ENCODE measurements at regions not wholly inside any gene's neighbourhood (a gene's known extent, or its start where the extent isn't known, plus 50 kb on each side); places are given as distances from the start of the nearest gene placed in this dataset.

DNA sequence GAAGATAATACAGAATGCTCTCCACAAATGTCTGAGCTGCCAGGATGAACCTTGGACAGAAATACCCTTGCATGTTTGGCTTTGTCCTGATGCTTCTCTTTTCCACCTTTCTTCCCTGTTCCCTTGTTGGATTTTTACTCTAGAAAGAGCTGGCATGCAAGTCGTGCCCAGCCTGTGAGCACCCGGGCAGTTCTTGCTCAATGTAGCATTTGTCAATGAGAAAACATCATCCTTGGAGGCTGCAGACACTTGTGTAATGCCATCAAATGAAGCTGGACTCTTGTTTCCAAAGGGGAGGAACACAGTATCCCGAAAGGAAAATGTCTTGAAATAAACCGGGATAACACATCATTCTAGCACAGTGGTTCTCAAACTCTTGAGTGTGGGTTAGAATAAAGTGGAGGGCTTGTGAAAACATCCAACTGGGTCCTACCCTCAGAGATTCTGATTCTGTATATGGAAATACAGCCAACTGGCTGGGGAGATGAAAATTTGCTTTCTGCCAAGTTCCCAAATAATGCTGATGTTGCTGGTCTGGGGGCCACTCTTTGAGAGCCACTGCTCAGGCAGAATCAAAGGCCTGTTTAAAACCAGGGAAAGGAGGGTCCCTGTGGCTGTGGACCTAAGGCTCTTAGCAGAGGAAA, 237.2 kb downstream of the SPATA18 start:
- TF ChIP-seq, protein P1, sequence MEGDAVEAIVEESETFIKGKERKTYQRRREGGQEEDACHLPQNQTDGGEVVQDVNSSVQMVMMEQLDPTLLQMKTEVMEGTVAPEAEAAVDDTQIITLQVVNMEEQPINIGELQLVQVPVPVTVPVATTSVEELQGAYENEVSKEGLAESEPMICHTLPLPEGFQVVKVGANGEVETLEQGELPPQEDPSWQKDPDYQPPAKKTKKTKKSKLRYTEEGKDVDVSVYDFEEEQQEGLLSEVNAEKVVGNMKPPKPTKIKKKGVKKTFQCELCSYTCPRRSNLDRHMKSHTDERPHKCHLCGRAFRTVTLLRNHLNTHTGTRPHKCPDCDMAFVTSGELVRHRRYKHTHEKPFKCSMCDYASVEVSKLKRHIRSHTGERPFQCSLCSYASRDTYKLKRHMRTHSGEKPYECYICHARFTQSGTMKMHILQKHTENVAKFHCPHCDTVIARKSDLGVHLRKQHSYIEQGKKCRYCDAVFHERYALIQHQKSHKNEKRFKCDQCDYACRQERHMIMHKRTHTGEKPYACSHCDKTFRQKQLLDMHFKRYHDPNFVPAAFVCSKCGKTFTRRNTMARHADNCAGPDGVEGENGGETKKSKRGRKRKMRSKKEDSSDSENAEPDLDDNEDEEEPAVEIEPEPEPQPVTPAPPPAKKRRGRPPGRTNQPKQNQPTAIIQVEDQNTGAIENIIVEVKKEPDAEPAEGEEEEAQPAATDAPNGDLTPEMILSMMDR (IDR thresholded peaks at IDR 0.05; ENCODE audit: extremely low read depth, insufficient read depth, missing control alignments), result no peak
- in situ Hi-C loops (cut with MboI; ENCODE audit: low pct_unique_long_range_greater_than_20kb, low sequenced_read_pairs, unreplicated experiment), result no loop called here
- DNase-seq (ENCODE audit: low spot score), result no peak

DNA sequence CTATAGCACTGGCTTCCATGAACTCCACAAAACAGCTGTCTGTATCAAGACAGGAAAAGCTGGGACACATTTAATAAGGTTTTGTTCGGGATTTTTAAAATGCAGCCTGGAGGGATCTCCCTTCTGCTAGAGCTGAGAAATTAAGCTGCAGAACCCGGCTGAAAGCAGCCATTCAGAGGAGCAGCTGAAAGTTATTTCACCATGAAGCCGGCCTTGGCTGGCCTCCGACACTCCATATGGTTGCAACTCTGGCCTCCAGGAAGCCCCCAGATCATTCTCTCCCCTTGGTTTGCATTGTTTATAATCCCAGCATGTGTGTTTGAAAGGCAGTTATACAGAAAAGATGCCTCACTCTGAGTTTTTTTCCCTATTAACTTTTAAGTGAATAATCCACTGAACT, 239.4 kb downstream of the SPATA18 start:
- TF ChIP-seq, protein P1 (IDR thresholded peaks at IDR 0.05; ENCODE audit: extremely low read depth, insufficient read depth, missing control alignments), result no peak
- in situ Hi-C loops (cut with MboI; ENCODE audit: low pct_unique_long_range_greater_than_20kb, low sequenced_read_pairs, unreplicated experiment), result no loop called here
- no peak for DNase-seq (ENCODE audit: low spot score)

DNA sequence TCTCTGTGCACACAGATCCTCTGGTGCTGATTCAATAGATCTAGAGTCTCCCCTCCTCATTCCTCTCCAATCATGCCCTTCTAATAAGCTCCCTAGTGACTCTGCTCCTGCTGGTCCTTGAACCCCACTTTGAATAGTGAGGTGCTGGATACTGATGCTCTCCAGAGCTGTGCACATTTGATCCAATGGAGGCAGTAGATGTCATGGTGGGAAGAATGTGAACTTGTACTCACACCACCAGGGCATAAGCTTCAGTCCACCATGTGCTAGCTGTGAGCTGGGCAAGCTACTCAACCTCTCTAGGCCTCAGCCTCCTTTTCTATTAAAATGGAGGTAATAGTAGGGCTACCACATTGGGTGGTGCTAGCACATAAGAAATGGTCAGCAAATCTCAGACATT, 241.1 kb downstream of the SPATA18 start:
- DNase-seq (ENCODE audit: low spot score), result no peak
- TF ChIP-seq, protein P1 (IDR thresholded peaks at IDR 0.05; ENCODE audit: extremely low read depth, insufficient read depth, missing control alignments), result no peak
- in situ Hi-C loops (cut with MboI; ENCODE audit: low pct_unique_long_range_greater_than_20kb, low sequenced_read_pairs, unreplicated experiment), result no loop called here

DNA sequence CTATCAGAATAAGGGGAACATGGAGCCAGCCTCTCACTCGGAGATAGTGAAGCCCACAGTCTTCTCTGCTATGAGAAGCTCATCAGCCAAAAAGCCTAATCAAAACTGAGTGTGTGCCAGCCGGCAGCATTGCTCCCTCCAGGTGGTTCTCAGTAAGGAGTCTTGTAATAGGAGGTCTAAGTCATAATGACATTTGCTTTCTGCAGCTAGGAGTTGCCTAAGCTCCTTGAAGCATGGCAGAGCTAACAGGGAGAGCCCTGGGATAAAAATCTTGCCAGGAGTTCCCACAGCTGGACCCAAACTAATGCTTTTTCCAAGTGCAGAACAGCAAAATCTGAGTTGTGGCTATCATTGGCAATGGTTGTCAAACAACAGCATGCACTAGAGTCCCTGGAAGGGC, 245.2 kb downstream of the SPATA18 start:
- in situ Hi-C loops (cut with MboI; ENCODE audit: low pct_unique_long_range_greater_than_20kb, low sequenced_read_pairs, unreplicated experiment), result no loop called here
- no peak for DNase-seq (ENCODE audit: low spot score)
- TF ChIP-seq, protein P1 (IDR thresholded peaks at IDR 0.05; ENCODE audit: extremely low read depth, insufficient read depth, missing control alignments), result no peak

DNA sequence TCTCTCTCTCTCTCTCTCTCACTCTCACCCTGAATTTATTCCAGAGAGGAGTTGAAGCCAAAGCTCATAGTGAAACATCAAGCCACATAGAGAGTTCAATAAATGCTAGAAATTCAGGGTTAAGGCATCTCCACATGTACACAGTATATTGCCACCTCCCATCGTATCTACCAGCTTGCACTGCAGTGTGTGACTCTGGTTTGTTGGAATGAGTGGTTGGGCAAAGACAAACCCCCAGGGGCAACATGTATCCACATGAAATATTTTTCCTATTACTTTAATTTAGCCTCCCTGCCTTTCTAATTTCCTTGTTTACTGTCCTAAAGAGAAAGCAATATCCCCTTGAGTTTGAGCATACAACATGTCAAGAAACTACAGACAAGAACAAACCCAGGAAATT, 247.3 kb downstream of the SPATA18 start:
- no peak for DNase-seq (ENCODE audit: low spot score)
- TF ChIP-seq, protein P1 (IDR thresholded peaks at IDR 0.05; ENCODE audit: extremely low read depth, insufficient read depth, missing control alignments), result no peak
- in situ Hi-C loops (cut with MboI; ENCODE audit: low pct_unique_long_range_greater_than_20kb, low sequenced_read_pairs, unreplicated experiment), result no loop called here

DNA sequence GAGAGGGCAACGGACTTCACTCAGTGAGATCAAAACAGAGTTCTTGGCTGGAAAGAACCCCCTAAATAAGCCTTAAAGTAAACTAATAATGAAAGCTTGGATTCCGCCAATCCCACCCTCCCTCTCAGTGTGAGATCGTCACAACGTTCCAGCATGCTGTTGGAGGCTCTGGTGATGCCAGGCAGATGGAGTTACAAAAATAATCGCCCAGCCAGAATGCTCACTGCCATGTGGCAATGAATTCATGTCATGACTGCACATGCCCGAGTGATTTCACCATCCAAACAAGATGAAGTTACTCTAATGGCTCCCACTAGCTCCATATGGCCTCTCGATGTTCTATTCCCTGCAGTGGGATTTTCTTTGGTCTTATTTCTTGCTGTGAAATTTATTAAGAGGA, 248.0 kb downstream of the SPATA18 start:
- in situ Hi-C loops (cut with MboI; ENCODE audit: low pct_unique_long_range_greater_than_20kb, low sequenced_read_pairs, unreplicated experiment), result no loop called here
- DNase-seq (ENCODE audit: low spot score), result no peak
- TF ChIP-seq, protein P1 (IDR thresholded peaks at IDR 0.05; ENCODE audit: extremely low read depth, insufficient read depth, missing control alignments), result no peak

All from GM13977 (cell line).